ENCODE measurements at regions not wholly inside any gene's neighbourhood (a gene's known extent, or its start where the extent isn't known, plus 50 kb on each side); places are given as distances from the start of the nearest gene placed in this dataset.

GRCh38 chrX:26559855-26560254, 343.9 kb downstream of the MAGEB5 start:
- TF ChIP-seq CTCF (IDR thresholded peaks at IDR 0.05) (no peak), POLR2A (IDR thresholded peaks at IDR 0.05) (no peak)
